HG02938 (cell line): ENCODE measurements at regions not wholly inside any gene's neighbourhood (a gene's known extent, or its start where the extent isn't known, plus 50 kb on each side); places are given as distances from the start of the nearest gene placed in this dataset.
A peak's percentile ranks its signal among the peaks of the same experiment; 100 is the strongest.
"Not testable (repeated sequence)": the region's sequence is repeated elsewhere in the genome, so short reads cannot be mapped to it uniquely, and the experiment has no call there.

Source experiments
- ATAC-seq: cut with Tn5 transposase; IDR thresholded peaks from one replicate; pipeline ENCODE4 v1.9.1; 2021; ENCODE audit warnings: mild to moderate bottlenecking, moderate library complexity; ENCODE audit not compliant: unreplicated experiment

DNA sequence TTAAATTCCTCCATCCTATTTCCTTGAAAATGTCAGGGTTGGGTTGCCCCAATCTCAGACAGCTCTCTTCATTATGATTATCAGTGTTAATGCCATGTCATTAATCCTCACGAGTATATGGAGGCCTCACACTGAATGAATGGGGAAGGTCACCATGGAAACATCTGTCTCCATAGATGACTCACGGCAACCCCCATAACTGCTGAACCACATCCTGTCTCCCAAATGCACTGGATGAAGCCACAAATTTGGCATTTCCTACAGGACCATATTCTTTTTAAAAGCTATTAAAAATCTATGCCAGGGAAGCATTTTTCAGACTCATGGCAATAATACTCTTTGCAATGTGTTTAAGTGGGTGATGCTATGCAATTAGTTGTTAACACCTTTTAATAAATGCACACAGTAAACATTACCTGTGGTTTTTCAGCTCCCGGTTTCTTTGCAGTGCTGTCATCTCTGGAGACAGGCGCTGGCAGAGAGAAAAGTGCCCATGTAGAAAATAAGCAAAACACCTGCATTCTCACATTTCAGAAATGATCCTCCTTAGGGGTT is 80.1 kb upstream of the PTPRK start:
- peak; percentile 60 for ATAC-seq

GRCh38 chr6:128599036-128599435 is 78.6 kb upstream of the PTPRK start:
- no peak for ATAC-seq

- ATAC-seq, result no peak
Observed at GRCh38 chr6:128598571-128598970, 78.2 kb upstream of the PTPRK start.

- no peak for ATAC-seq
Observed at GRCh38 chr6:128597956-128598355, 77.6 kb upstream of the PTPRK start.

GRCh38 chr6:128597004-128597403 is 76.6 kb upstream of the PTPRK start:
- ATAC-seq, result no peak

GRCh38 chr6:128595544-128595943 is 75.1 kb upstream of the PTPRK start:
- no peak for ATAC-seq

- ATAC-seq, result no peak
Observed at GRCh38 chr6:128586095-128586494, 65.7 kb upstream of the PTPRK start.

GRCh38 chr6:128580224-128581110 is 60.1 kb upstream of the PTPRK start:
- ATAC-seq, result no peak

GRCh38 chr6:128575254-128575653 is 54.9 kb upstream of the PTPRK start:
- ATAC-seq, result not testable (repeated sequence)

- ATAC-seq, result peak; percentile 49
Observed at GRCh38 chr6:128574402-128574801, 54.0 kb upstream of the PTPRK start.

DNA sequence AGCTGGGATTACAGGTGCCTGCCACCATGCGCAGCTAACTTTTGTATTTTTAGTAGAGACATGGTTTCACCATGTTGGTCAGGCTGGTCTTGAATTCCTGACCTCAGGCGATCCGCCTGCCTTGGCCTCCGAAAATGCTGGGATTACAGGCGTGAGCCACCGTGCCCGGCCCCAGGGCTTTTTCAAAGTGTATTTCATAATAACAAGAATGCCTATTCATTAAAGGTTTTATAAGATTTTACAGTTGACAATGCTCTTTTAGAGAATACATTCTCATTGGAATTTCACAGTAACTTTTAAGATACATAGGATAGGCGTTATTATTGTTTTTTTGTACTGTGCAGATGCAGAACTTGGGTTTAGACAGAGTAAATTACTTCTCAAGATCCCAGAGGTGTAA is 52.6 kb upstream of the PTPRK start:
- no peak for ATAC-seq

GRCh38 chr6:128572294-128572693 is 51.9 kb upstream of the PTPRK start:
- ATAC-seq, result no peak

DNA sequence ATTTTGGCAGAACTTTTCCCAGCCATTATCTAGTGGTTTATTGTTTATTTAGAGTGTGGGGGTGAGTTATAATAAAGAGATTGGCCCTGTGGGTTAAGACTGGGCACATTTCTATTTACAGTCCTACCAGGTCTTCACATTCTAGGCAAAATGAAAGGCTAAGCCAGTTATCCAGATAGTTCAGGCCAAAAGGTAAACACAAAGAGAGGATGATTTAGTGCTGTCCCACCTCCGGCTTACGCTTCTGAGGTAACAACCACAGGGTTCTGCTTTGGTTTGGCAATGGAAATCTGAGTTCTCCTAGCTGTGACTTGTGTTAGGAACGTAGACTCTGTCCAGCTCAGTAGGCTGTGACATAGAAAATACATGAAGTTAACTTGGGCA is 50.3 kb upstream of the PTPRK start:
- no peak for ATAC-seq

DNA sequence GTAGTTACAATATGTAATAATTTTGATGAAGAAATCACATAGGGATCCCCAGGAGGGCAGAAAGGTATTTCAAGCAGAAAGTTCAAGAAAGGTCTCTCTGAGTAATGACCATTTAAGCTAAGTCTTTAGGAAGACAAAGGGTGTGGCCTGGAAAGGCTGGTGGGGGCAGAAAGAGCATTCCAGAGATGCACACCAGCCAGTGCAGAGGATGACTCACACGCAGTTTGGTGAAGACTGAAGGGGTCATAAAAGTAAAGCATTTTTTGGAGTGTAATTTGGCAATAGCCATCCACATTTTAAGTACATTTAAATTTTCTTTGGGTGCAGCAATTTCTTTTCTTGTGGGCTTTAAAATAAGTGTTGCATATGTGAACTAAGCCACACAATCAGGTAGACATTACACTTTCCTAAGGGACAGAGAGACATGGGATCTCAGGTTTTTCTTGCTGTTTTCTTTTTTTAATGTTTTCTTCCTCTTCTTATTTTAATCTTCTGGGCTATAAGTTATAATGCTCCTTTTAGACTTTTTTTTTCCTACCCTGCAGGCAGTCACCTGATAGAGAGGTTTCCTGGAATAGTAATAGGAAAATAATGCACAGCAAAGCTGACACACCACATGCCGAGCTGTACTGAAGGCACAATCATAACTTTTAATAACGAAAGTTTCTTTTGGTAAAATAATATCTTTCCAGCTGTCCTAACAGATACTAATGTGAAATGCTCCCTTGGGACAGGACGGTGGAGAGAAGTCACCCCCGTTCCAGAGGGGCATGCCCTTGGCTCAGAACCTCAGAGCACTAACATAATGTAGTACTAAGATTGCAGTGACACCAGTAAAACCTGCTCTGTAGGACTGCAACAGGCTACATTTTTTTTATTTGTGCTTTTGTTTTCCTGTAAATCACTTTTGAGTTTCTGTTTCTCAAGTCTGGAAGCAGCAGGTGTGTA is 49.6 kb upstream of the PTPRK start:
- ATAC-seq, result no peak
